PC-3 (cell line): ENCODE measurements at regions not wholly inside any gene's neighbourhood (a gene's known extent, or its start where the extent isn't known, plus 50 kb on each side); places are given as distances from the start of the nearest gene placed in this dataset.

Experiments
- EZH2 ChIP-seq: fragments of 300-600 bp; sonication (generic); IDR thresholded peaks from one replicate; pipeline ENCODE4 v1.6.1; 2017; ENCODE audit warnings: antibody characterized with exemption, mild to moderate bottlenecking, low read length; ENCODE audit not compliant: unreplicated experiment
- EZH2phosphoT487 ChIP-seq: fragments of 300-600 bp; sonication (generic); IDR thresholded peaks from 2 replicates; pipeline ENCODE4 v1.6.1; 2018; ENCODE audit warnings: mild to moderate bottlenecking, antibody characterized with exemption, low read length, borderline replicate concordance
- TF ChIP-seq, protein P1 (sequence below): fragments of 300-600 bp; sonication (generic); conservative IDR thresholded peaks from 2 replicates; pipeline ENCODE4 v1.5.1; 2017; ENCODE audit warnings: antibody characterized with exemption, low read depth, mild to moderate bottlenecking, low read length

DNA sequence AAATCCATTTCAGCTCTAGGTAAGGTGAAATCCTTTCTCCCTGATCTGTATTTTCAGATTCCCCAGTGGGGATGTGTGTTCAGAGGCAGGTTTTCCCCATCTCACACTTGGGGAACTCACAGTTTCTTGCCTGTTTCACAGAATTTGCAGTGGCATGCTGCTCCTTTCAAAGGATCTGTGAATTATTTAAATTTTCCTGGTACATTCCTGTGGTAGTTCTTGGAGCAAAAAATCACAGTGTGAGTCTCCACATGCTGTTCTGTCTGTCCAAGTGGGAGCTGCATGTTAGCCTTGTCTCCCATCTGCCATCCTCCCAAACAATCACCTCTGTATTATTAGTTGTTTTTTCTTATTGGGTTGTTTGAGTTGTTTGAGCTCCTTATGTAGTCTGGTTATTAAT lies 372.9 kb downstream of the ARL6IP6 start:
- TF ChIP-seq, protein P1, sequence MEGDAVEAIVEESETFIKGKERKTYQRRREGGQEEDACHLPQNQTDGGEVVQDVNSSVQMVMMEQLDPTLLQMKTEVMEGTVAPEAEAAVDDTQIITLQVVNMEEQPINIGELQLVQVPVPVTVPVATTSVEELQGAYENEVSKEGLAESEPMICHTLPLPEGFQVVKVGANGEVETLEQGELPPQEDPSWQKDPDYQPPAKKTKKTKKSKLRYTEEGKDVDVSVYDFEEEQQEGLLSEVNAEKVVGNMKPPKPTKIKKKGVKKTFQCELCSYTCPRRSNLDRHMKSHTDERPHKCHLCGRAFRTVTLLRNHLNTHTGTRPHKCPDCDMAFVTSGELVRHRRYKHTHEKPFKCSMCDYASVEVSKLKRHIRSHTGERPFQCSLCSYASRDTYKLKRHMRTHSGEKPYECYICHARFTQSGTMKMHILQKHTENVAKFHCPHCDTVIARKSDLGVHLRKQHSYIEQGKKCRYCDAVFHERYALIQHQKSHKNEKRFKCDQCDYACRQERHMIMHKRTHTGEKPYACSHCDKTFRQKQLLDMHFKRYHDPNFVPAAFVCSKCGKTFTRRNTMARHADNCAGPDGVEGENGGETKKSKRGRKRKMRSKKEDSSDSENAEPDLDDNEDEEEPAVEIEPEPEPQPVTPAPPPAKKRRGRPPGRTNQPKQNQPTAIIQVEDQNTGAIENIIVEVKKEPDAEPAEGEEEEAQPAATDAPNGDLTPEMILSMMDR, result no peak
- TF ChIP-seq EZH2phosphoT487 (no peak), EZH2 (no peak)
